Liver (tissue), 8 donors: ENCODE measurements at regions not wholly inside any gene's neighbourhood (a gene's known extent, or its start where the extent isn't known, plus 50 kb on each side); places are given as distances from the start of the nearest gene placed in this dataset.

Source experiments
- DNase-seq: peaks from one replicate; pipeline ENCODE4 v3.0.0-alpha.2; 2017; ENCODE audit warnings: low spot score
- H3K27ac ChIP-seq, 2 donors: one replicate each; pipeline ENCODE4 v1.7.0; 2013; ENCODE audit warnings: inconsistent platforms in 2 of 2, low read length in 2 of 2, control low read depth in 1 of 2, low read depth in 1 of 2, mild to moderate bottlenecking in 1 of 2
- H3K27me3 ChIP-seq, 4 donors: one replicate each; pipeline versions ENCODE4 v1.6.1 to v1.7.0; 2013; ENCODE audit warnings: low read length in 3 of 4, inconsistent platforms in 1 of 4, mild to moderate bottlenecking in 1 of 4, moderate library complexity in 1 of 4; ENCODE audit not compliant: control insufficient read depth in 4 of 4, insufficient read depth in 4 of 4
- H3K36me3 ChIP-seq, 4 donors: one replicate each; pipeline versions ENCODE4 v1.6.1 to v1.7.0; 2013; ENCODE audit warnings: low read length in 3 of 4, mild to moderate bottlenecking in 3 of 4, low read depth in 1 of 4, moderate library complexity in 1 of 4; ENCODE audit not compliant: control insufficient read depth in 4 of 4, insufficient read depth in 3 of 4
- H3K4me1 ChIP-seq, 4 donors: one replicate each; pipeline versions ENCODE4 v1.6.1 to v1.7.0; 2013; ENCODE audit warnings: low read length in 3 of 4, mild to moderate bottlenecking in 3 of 4, moderate library complexity in 1 of 4; ENCODE audit not compliant: control insufficient read depth in 4 of 4, insufficient read depth in 4 of 4
- H3K4me3 ChIP-seq, 3 donors: one replicate each; pipeline versions ENCODE4 v1.6.1 to v1.7.0; 2013; ENCODE audit warnings: low read length in 3 of 3, control low read depth in 1 of 3, low read depth in 1 of 3, mild to moderate bottlenecking in 1 of 3
- H3K9ac ChIP-seq, 2 donors: one replicate each; pipeline ENCODE4 v1.7.0; 2013; ENCODE audit warnings: low read length in 2 of 2, mild to moderate bottlenecking in 2 of 2, moderate library complexity in 2 of 2, control low read depth in 1 of 2, low read depth in 1 of 2
- H3K9me3 ChIP-seq, 4 donors: one replicate each; pipeline versions ENCODE4 v1.6.1 to v1.7.0; 2013; ENCODE audit warnings: low read length in 3 of 4; ENCODE audit not compliant: control insufficient read depth in 4 of 4
- ATF3 ChIP-seq: IDR thresholded peaks from 2 replicates; pipeline ENCODE4 v1.6.1; 2016; ENCODE audit warnings: antibody characterized with exemption
- CTCF ChIP-seq: fragments of 150-350 bp; IDR thresholded peaks from 2 replicates; pipeline ENCODE4 v1.5.1; 2017; ENCODE audit warnings: improper control_type of control experiment, low read depth, low read length; ENCODE audit not compliant: missing input control
- FOXA1 ChIP-seq: IDR thresholded peaks from 2 replicates; pipeline ENCODE4 v1.6.1; 2016; ENCODE audit warnings: antibody characterized with exemption
- FOXA2 ChIP-seq: IDR thresholded peaks from 2 replicates; pipeline ENCODE4 v1.6.1; 2016; ENCODE audit warnings: antibody characterized with exemption
- GABPA ChIP-seq, 2 donors: IDR thresholded peaks in 1 of 2; conservative IDR thresholded peaks in 1 of 2; 2 replicates each; pipeline ENCODE4 v1.6.1; 2016; ENCODE audit warnings: antibody characterized with exemption in 2 of 2, mild to moderate bottlenecking in 1 of 2, moderate library complexity in 1 of 2
- HNF4A ChIP-seq, 2 donors: conservative IDR thresholded peaks; 2 replicates each; pipeline ENCODE4 v1.6.1; 2016; ENCODE audit warnings: antibody characterized with exemption in 2 of 2, mild to moderate bottlenecking in 2 of 2
- HNF4G ChIP-seq: IDR thresholded peaks from 2 replicates; pipeline ENCODE4 v1.6.1; 2016; ENCODE audit warnings: antibody characterized with exemption
- JUND ChIP-seq, 2 donors: IDR thresholded peaks; 2 replicates each; pipeline ENCODE4 v1.6.1; 2016; ENCODE audit warnings: antibody characterized with exemption in 2 of 2
- MAX ChIP-seq: IDR thresholded peaks from 2 replicates; pipeline ENCODE4 v1.6.1; 2016; ENCODE audit warnings: antibody characterized with exemption
- NR2F2 ChIP-seq: IDR thresholded peaks from 2 replicates; pipeline ENCODE4 v1.6.1; 2016; ENCODE audit warnings: antibody characterized with exemption
- RAD21 ChIP-seq, 2 donors: IDR thresholded peaks; 2 replicates each; pipeline ENCODE4 v1.6.1; 2016; ENCODE audit warnings: antibody characterized with exemption in 2 of 2, mild to moderate bottlenecking in 2 of 2
- REST ChIP-seq: IDR thresholded peaks from 2 replicates; pipeline ENCODE4 v1.6.1; 2016; ENCODE audit warnings: antibody characterized with exemption, mild to moderate bottlenecking
- RXRA ChIP-seq, 2 donors: IDR thresholded peaks; 2 replicates each; pipeline ENCODE4 v1.6.1; 2017 to 2018; ENCODE audit warnings: antibody characterized with exemption in 2 of 2, mild to moderate bottlenecking in 1 of 2
- SP1 ChIP-seq: IDR thresholded peaks from 2 replicates; pipeline ENCODE4 v1.6.1; 2018; ENCODE audit warnings: antibody characterized with exemption, mild to moderate bottlenecking
- TAF1 ChIP-seq: conservative IDR thresholded peaks from 2 replicates; pipeline ENCODE4 v1.6.1; 2016; ENCODE audit warnings: antibody characterized with exemption, mild to moderate bottlenecking
- YY1 ChIP-seq: IDR thresholded peaks from 2 replicates; pipeline ENCODE4 v1.6.1; 2016; ENCODE audit warnings: antibody characterized with exemption, mild to moderate bottlenecking
- ZBTB33 ChIP-seq: IDR thresholded peaks from 2 replicates; pipeline ENCODE4 v1.6.1; 2016; ENCODE audit warnings: antibody characterized with exemption
- WGBS: extraction: QIAGEN DNeasy Blood & Tissue Kit; methylation state at CpG from one replicate; pipeline ENCODE4 v1.1.7; 2013; 5-methylcytosine and 5-hydroxymethylcytosine counted together
- donor health status: healthy.
- donor health status: healthy.
- donor health status: healthy.
- donor health status: healthy.
- donor health status: healthy.

GRCh38 chr5:143499480-143500114 is 96.1 kb upstream of the NR3C1 start:
- Histone ChIP-seq H3K27ac (no peak overlapping the region), H3K4me1 (peaks cover 6 to 21% (median 19%) of the 10 kb centered on the region in 4 donors), H3K9ac (no peak overlapping the region), H3K9me3 (no peaks in the 10 kb centered on the region), H3K36me3 (no peaks in the 10 kb centered on the region), H3K27me3 (no peaks in the 10 kb centered on the region), H3K4me3 (no peak overlapping the region)
- no peak for TF ChIP-seq REST
- TF ChIP-seq JUND (IDR thresholded peaks at IDR 0.05), result no peak
- TF ChIP-seq ZBTB33, result no peak
- no peak for TF ChIP-seq RAD21 (IDR thresholded peaks at IDR 0.05)
- no peak for TF ChIP-seq MAX
- no peak for TF ChIP-seq SP1
- TF ChIP-seq NR2F2, result no peak
- WGBS, result 82% methylated on average over 2 of the region's 2 CpGs
- DNase-seq, result no peak

- Histone ChIP-seq H3K4me3 (no peak overlapping the region), H3K27me3 (no peaks in the 10 kb centered on the region), H3K36me3 (no peaks in the 10 kb centered on the region), H3K9me3 (no peaks in the 10 kb centered on the region), H3K9ac (no peak overlapping the region), H3K4me1 (peaks cover 6 to 26% (median 24%) of the 10 kb centered on the region in 4 donors), H3K27ac (no peak overlapping the region)
- no peak for DNase-seq
- TF ChIP-seq ATF3 (no peak), GABPA (IDR thresholded peaks at IDR 0.05 in 1 of 2, conservative IDR thresholded peaks at IDR 0.05 in 1 of 2) (no peak), FOXA1 (no peak), RAD21 (IDR thresholded peaks at IDR 0.05) (no peak), MAX (no peak)
Observed at GRCh38 chr5:143498821-143499220, 95.3 kb upstream of the NR3C1 start.

GRCh38 chr5:143497749-143498148 is 94.3 kb upstream of the NR3C1 start:
- Histone ChIP-seq H3K27ac (no peak overlapping the region), H3K36me3 (no peaks in the 10 kb centered on the region), H3K27me3 (no peaks in the 10 kb centered on the region), H3K9ac (no peak overlapping the region), H3K4me3 (no peak overlapping the region), H3K4me1 (peaks cover 6 to 26% (median 25%) of the 10 kb centered on the region in 4 donors), H3K9me3 (no peaks in the 10 kb centered on the region)
- no peak for DNase-seq
- TF ChIP-seq TAF1, result no peak
- TF ChIP-seq GABPA (IDR thresholded peaks at IDR 0.05 in 1 of 2, conservative IDR thresholded peaks at IDR 0.05 in 1 of 2), result no peak
- TF ChIP-seq MAX, result no peak
- no peak for TF ChIP-seq HNF4G
- TF ChIP-seq HNF4A (conservative IDR thresholded peaks at IDR 0.05), result no peak
- TF ChIP-seq SP1, result no peak
- TF ChIP-seq RXRA (IDR thresholded peaks at IDR 0.05), result no peak
- TF ChIP-seq FOXA1, result no peak
- no peak for TF ChIP-seq ATF3
- TF ChIP-seq JUND (IDR thresholded peaks at IDR 0.05), result no peak
- TF ChIP-seq CTCF, result no peak
- TF ChIP-seq NR2F2, result no peak
- no peak for TF ChIP-seq RAD21 (IDR thresholded peaks at IDR 0.05)
- no peak for TF ChIP-seq YY1
- no peak for TF ChIP-seq FOXA2
